ENCODE measurements at regions not wholly inside any gene's neighbourhood (a gene's known extent, or its start where the extent isn't known, plus 50 kb on each side); places are given as distances from the start of the nearest gene placed in this dataset.

GRCh38 chr2:234670806-234671205 lies 173.9 kb upstream of the ARL4C start:
- H3K27ac Mint-ChIP-seq (ENCODE audit: unreplicated experiment) = no peak overlapping the region
- no peak overlapping the region for H3K4me3 Mint-ChIP-seq (ENCODE audit: unreplicated experiment)

GRCh38 chr2:234670052-234670451 lies 173.2 kb upstream of the ARL4C start:
- Mint-ChIP-seq H3K4me1 (ENCODE audit: low read depth, unreplicated experiment) (peaks cover 11% of the 10 kb centered on the region), H3K36me3 (ENCODE audit: insufficient read depth, unreplicated experiment) (no peaks in the 10 kb centered on the region), H3K4me3 (ENCODE audit: unreplicated experiment) (no peak overlapping the region), H3K9me3 (ENCODE audit: unreplicated experiment) (peaks cover 15% of the 10 kb centered on the region), H3K27ac (ENCODE audit: unreplicated experiment) (no peak overlapping the region), H3K27me3 (ENCODE audit: insufficient read depth, unreplicated experiment) (no peaks in the 10 kb centered on the region)
- no peaks in the 10 kb centered on the region for H3K27me3 ChIP-seq (replicated peaks; ENCODE audit: control insufficient read depth, insufficient read depth, low read length)
- CTCF ChIA-PET = no interaction called here
- DNase-seq = no peak
- POLR2A ChIA-PET = no interaction called here
- intact Hi-C loops (cut with micrococcal nuclease; ENCODE audit: unreplicated experiment) = no loop called here
- no peaks in the 10 kb centered on the region for H3K9me3 ChIP-seq
- no peak overlapping the region for H3K4me3 ChIP-seq (ENCODE audit: low read depth, low read length)
- H3K4me1 ChIP-seq = peaks cover 9% of the 10 kb centered on the region; the same call in 1 of the 2 replicates
- TF ChIP-seq, protein P1, sequence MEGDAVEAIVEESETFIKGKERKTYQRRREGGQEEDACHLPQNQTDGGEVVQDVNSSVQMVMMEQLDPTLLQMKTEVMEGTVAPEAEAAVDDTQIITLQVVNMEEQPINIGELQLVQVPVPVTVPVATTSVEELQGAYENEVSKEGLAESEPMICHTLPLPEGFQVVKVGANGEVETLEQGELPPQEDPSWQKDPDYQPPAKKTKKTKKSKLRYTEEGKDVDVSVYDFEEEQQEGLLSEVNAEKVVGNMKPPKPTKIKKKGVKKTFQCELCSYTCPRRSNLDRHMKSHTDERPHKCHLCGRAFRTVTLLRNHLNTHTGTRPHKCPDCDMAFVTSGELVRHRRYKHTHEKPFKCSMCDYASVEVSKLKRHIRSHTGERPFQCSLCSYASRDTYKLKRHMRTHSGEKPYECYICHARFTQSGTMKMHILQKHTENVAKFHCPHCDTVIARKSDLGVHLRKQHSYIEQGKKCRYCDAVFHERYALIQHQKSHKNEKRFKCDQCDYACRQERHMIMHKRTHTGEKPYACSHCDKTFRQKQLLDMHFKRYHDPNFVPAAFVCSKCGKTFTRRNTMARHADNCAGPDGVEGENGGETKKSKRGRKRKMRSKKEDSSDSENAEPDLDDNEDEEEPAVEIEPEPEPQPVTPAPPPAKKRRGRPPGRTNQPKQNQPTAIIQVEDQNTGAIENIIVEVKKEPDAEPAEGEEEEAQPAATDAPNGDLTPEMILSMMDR (IDR thresholded peaks at IDR 0.05; ENCODE audit: insufficient read depth in 1 of 2, low read depth in 1 of 2, low read length in 1 of 2, severe bottlenecking in 1 of 2, unreplicated experiment in 1 of 2) = no peak
- no peaks in the 10 kb centered on the region for H3K36me3 ChIP-seq (ENCODE audit: control insufficient read depth, insufficient read depth, low read length)
- BruUV-seq (replicated peaks) = no TSS peak

More at GRCh38 chr2:234670806-234671205, 173.9 kb upstream of the ARL4C start:
- POLR2A ChIA-PET = no interaction called here
- H3K4me1 ChIP-seq = peaks cover 16% of the 10 kb centered on the region
- Mint-ChIP-seq H3K36me3 (ENCODE audit: insufficient read depth, unreplicated experiment) (no peaks in the 10 kb centered on the region), H3K4me1 (ENCODE audit: low read depth, unreplicated experiment) (peaks cover 11% of the 10 kb centered on the region), H3K27me3 (ENCODE audit: insufficient read depth, unreplicated experiment) (no peaks in the 10 kb centered on the region), H3K9me3 (ENCODE audit: unreplicated experiment) (peaks cover 7% of the 10 kb centered on the region)
- no peaks in the 10 kb centered on the region for H3K27me3 ChIP-seq (replicated peaks; ENCODE audit: control insufficient read depth, insufficient read depth, low read length)
- CTCF ChIA-PET = interaction anchor here (0.8 kb wide), 1 partner anchor 28 kb away, joined by 3 read pairs; no protein-coding TSS in a partner anchor
- no peak for DNase-seq
- TF ChIP-seq, protein P1 (IDR thresholded peaks at IDR 0.05; ENCODE audit: insufficient read depth in 1 of 2, low read depth in 1 of 2, low read length in 1 of 2, severe bottlenecking in 1 of 2, unreplicated experiment in 1 of 2) = no peak
- no TSS peak for BruUV-seq (replicated peaks)
- intact Hi-C loops (cut with micrococcal nuclease; ENCODE audit: unreplicated experiment) = no loop called here
- H3K36me3 ChIP-seq (ENCODE audit: control insufficient read depth, insufficient read depth, low read length) = no peaks in the 10 kb centered on the region
- H3K9me3 ChIP-seq = no peaks in the 10 kb centered on the region
- no peak overlapping the region for H3K4me3 ChIP-seq (ENCODE audit: low read depth, low read length)

DNA sequence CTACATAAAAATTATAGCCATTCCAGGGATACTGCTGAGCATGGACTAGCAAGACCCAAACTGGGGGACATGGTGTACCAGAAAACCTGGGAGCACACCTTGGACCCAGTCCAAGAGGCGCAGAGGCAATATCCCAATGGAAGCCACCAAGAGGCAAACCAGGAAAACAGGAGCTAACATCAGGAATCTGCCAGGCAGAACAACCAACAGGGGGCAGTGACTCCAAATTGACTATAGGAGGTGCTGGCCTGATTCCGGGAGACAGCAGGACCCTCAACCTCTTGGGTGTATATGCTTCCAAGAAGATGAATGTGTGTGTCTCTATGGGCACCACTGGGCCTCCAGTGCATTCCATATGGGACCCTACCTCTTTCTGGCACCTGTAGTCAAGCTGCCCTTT lies 172.7 kb upstream of the ARL4C start:
- CTCF ChIA-PET = no interaction called here
- Mint-ChIP-seq H3K9me3 (ENCODE audit: unreplicated experiment) (peaks cover 18% of the 10 kb centered on the region), H3K27ac (ENCODE audit: unreplicated experiment) (no peak overlapping the region), H3K36me3 (ENCODE audit: insufficient read depth, unreplicated experiment) (no peaks in the 10 kb centered on the region), H3K4me1 (ENCODE audit: low read depth, unreplicated experiment) (peaks cover 6% of the 10 kb centered on the region), H3K4me3 (ENCODE audit: unreplicated experiment) (no peak overlapping the region), H3K27me3 (ENCODE audit: insufficient read depth, unreplicated experiment) (no peaks in the 10 kb centered on the region)
- Histone ChIP-seq H3K27me3 (replicated peaks; ENCODE audit: control insufficient read depth, insufficient read depth, low read length) (no peaks in the 10 kb centered on the region), H3K4me1 (peaks cover 5% of the 10 kb centered on the region; the same call in 1 of the 2 replicates), H3K36me3 (ENCODE audit: control insufficient read depth, insufficient read depth, low read length) (no peaks in the 10 kb centered on the region), H3K4me3 (ENCODE audit: low read depth, low read length) (no peak overlapping the region), H3K9me3 (no peaks in the 10 kb centered on the region)
- intact Hi-C loops (cut with micrococcal nuclease; ENCODE audit: unreplicated experiment) = no loop called here
- no peak for DNase-seq
- POLR2A ChIA-PET = no interaction called here
- BruUV-seq (replicated peaks) = no TSS peak
- TF ChIP-seq, protein P1 (IDR thresholded peaks at IDR 0.05; ENCODE audit: insufficient read depth in 1 of 2, low read depth in 1 of 2, low read length in 1 of 2, severe bottlenecking in 1 of 2, unreplicated experiment in 1 of 2) = no peak
